Ascending aorta (tissue), 2 donors: ENCODE measurements at regions not wholly inside any gene's neighbourhood (a gene's known extent, or its start where the extent isn't known, plus 50 kb on each side); places are given as distances from the start of the nearest gene placed in this dataset.

ENCODE experiments used
- DNase-seq, 2 donors: peaks; one replicate each; pipeline ENCODE4 v3.0.0-alpha.2; 2019; ENCODE audit warnings: low spot score in 2 of 2
- H3K27ac ChIP-seq, 2 donors: fragments of 200-600 bp; sonication (generic); one replicate each; pipeline ENCODE4 v1.5.1; 2016 to 2017; ENCODE audit warnings: mild to moderate bottlenecking in 1 of 2
- H3K27me3 ChIP-seq: fragments of 200-600 bp; sonication (generic); one replicate; pipeline ENCODE4 v1.5.1; 2017
- H3K36me3 ChIP-seq, 2 donors: fragments of 200-600 bp; sonication (generic); one replicate each; pipeline ENCODE4 v1.5.1; 2016
- H3K4me1 ChIP-seq, 2 donors: fragments of 200-600 bp; sonication (generic); one replicate each; pipeline ENCODE4 v1.5.1; 2016 to 2017; ENCODE audit warnings: mild to moderate bottlenecking in 1 of 2
- H3K4me3 ChIP-seq, 2 donors: fragments of 200-600 bp; sonication (generic); one replicate each; pipeline ENCODE4 v1.5.1; 2016 to 2017; ENCODE audit warnings: mild to moderate bottlenecking in 1 of 2
- H3K9me3 ChIP-seq, 2 donors: fragments of 200-600 bp; sonication (generic); one replicate each; pipeline ENCODE4 v1.5.1; 2016
- intact Hi-C: fragments of 100-400 bp; cut with DNase I; formaldehyde crosslinking; loops from one replicate; pipeline ENCODE4 v1.15.1; 2023
- TF ChIP-seq, protein P1 (sequence below), 3 experiments: fragments of 200-600 bp in 2 of 3; fragments of 450-650 bp in 1 of 3; sonication (generic) in 2 of 3; IDR thresholded peaks; one replicate each; pipeline ENCODE4 v1.5.1; 2016 to 2019; ENCODE audit warnings: antibody characterized with exemption in 3 of 3, mild to moderate bottlenecking in 1 of 3, moderate library complexity in 1 of 3

DNA sequence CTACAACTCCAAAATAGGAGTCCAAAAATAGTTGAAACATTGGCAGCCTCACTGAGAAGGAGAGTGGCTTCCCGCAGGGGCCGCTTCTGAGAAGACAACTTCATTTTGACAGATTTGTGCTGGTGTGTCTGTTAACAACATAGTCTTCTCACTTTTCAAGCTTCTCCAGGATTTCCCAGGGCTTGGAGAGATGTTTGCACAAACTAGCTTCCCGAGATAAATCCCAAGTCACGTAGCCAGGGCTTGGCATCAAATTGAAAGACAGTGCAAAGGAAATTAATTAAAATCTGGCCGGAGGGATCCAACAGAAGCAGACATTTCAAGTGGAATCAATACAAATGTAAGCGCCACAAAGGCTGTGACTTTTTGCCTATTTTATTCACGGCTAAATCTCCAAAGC, 630.2 kb downstream of the DHX35 start:
- Histone ChIP-seq H3K27me3 (no peaks in the 10 kb centered on the region), H3K36me3 (no peaks in the 10 kb centered on the region), H3K27ac (no peak overlapping the region), H3K4me1 (no peaks in the 10 kb centered on the region), H3K4me3 (no peak overlapping the region), H3K9me3 (no peaks in the 10 kb centered on the region)
- intact Hi-C loops: no loop called here
- DNase-seq: no peak
- TF ChIP-seq, protein P1, sequence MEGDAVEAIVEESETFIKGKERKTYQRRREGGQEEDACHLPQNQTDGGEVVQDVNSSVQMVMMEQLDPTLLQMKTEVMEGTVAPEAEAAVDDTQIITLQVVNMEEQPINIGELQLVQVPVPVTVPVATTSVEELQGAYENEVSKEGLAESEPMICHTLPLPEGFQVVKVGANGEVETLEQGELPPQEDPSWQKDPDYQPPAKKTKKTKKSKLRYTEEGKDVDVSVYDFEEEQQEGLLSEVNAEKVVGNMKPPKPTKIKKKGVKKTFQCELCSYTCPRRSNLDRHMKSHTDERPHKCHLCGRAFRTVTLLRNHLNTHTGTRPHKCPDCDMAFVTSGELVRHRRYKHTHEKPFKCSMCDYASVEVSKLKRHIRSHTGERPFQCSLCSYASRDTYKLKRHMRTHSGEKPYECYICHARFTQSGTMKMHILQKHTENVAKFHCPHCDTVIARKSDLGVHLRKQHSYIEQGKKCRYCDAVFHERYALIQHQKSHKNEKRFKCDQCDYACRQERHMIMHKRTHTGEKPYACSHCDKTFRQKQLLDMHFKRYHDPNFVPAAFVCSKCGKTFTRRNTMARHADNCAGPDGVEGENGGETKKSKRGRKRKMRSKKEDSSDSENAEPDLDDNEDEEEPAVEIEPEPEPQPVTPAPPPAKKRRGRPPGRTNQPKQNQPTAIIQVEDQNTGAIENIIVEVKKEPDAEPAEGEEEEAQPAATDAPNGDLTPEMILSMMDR (IDR thresholded peaks at IDR 0.05): no peak

DNA sequence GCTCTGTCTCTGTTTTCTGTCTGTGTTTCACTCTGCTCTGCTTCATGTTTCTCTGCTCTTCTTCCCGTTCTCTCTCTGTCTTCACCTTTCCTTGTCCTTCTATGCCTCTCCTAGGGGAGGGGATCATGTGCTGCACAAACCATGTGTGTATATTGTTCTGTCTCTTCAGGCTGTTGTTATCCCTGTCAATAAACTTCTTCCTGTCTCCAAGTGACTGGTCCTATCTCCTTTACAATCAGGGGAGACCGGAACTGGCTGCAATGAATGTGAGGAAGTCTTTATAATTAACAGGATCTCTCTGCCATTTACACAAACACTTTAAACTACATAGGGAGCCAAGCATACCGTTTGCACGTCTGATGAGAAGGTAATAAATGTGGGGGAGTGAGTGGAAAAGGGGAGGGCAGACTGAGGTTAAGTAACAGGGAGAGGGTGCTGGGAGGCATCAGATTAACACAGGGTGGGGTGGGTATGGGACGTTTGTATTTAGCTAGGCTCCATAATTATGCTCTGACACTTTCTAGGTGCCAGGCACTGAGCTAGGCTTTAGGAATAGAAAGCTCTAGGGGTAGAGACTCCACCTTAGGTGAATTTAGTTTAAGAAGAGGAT, 626.1 kb downstream of the DHX35 start:
- TF ChIP-seq, protein P1 (IDR thresholded peaks at IDR 0.05): no peak
- Histone ChIP-seq H3K4me3 (no peak overlapping the region), H3K36me3 (no peaks in the 10 kb centered on the region), H3K4me1 (no peaks in the 10 kb centered on the region), H3K27ac (no peak overlapping the region), H3K27me3 (no peaks in the 10 kb centered on the region), H3K9me3 (no peaks in the 10 kb centered on the region)
- DNase-seq: no peak
- intact Hi-C loops: no loop called here

DNA sequence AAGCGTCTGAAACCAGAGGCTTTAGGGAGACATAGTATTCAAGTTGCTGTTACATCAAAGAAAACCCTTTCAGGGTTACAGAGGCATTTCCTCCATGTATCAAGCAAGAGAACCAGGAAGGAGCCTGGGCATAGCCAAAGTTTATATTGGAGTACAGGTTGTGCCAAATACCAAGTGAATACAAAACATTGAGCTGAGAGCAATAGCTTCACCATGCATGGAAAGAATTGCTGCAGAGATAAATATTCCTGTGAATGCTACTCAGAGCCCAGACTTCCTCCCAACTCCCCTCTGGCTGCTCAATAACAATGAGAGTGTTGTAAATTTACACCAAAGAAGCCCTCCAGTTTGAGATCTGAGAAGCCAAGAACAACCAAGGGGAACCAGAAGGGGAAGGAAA, 618.9 kb downstream of the DHX35 start:
- H3K27me3 ChIP-seq: no peaks in the 10 kb centered on the region

GRCh38 chr20:39576771-39577170, 614.6 kb downstream of the DHX35 start:
- Histone ChIP-seq H3K36me3 (no peaks in the 10 kb centered on the region), H3K9me3 (peaks cover 0 to 7% of the 10 kb centered on the region in 2 donors), H3K4me1 (no peaks in the 10 kb centered on the region), H3K4me3 (no peak overlapping the region), H3K27ac (no peak overlapping the region), H3K27me3 (no peaks in the 10 kb centered on the region)
- TF ChIP-seq, protein P1 (IDR thresholded peaks at IDR 0.05): no peak
- intact Hi-C loops: no loop called here
- DNase-seq: no peak

More for the DNA sequence above, 618.9 kb downstream of the DHX35 start:
- H3K4me1 ChIP-seq: no peaks in the 10 kb centered on the region
- DNase-seq: no peak
- TF ChIP-seq, protein P1 (IDR thresholded peaks at IDR 0.05): no peak
- no peak overlapping the region for H3K4me3 ChIP-seq
- intact Hi-C loops: no loop called here
- H3K27ac ChIP-seq: no peak overlapping the region
- H3K9me3 ChIP-seq: no peaks in the 10 kb centered on the region
- no peaks in the 10 kb centered on the region for H3K36me3 ChIP-seq

- Histone ChIP-seq H3K27me3 (no peaks in the 10 kb centered on the region), H3K9me3 (peaks cover 0 to 7% of the 10 kb centered on the region in 2 donors), H3K36me3 (no peaks in the 10 kb centered on the region), H3K4me3 (no peak overlapping the region), H3K4me1 (no peaks in the 10 kb centered on the region), H3K27ac (no peak overlapping the region)
- TF ChIP-seq, protein P1 (IDR thresholded peaks at IDR 0.05): no peak
- DNase-seq: no peak
- intact Hi-C loops: no loop called here
These were observed 611.9 kb downstream of the DHX35 start for GRCh38 chr20:39574061-39574460.

- no peaks in the 10 kb centered on the region for H3K27me3 ChIP-seq
- no peak overlapping the region for H3K27ac ChIP-seq
- no peak for DNase-seq
- no peak overlapping the region for H3K4me3 ChIP-seq
- H3K36me3 ChIP-seq: no peaks in the 10 kb centered on the region
- peaks cover 0 to 7% of the 10 kb centered on the region in 2 donors for H3K9me3 ChIP-seq
- TF ChIP-seq, protein P1 (IDR thresholded peaks at IDR 0.05): no peak
- intact Hi-C loops: no loop called here
- no peaks in the 10 kb centered on the region for H3K4me1 ChIP-seq
These were observed 609.0 kb downstream of the DHX35 start for GRCh38 chr20:39571171-39571570.
